ENCODE measurements at regions not wholly inside any gene's neighbourhood (a gene's known extent, or its start where the extent isn't known, plus 50 kb on each side); places are given as distances from the start of the nearest gene placed in this dataset.

GRCh38 chr10:85510682-85511081 is 855.9 kb downstream of the GRID1 start:
- H3K4me3 ChIP-seq (replicated peaks; ENCODE audit: low read depth, low read length), result no peak overlapping the region
- no peak for TF ChIP-seq CTCF (IDR thresholded peaks at IDR 0.05; ENCODE audit: low read length, missing control alignments)

GRCh38 chr10:85513436-85513835 is 853.2 kb downstream of the GRID1 start:
- no peak overlapping the region for H3K4me3 ChIP-seq (replicated peaks; ENCODE audit: low read depth, low read length)
- DNase-seq (ENCODE audit: low read depth), result no peak
- TF ChIP-seq CTCF (IDR thresholded peaks at IDR 0.05; ENCODE audit: low read length, missing control alignments), result no peak

More at GRCh38 chr10:85510682-85511081, 855.9 kb downstream of the GRID1 start:
- no peak for DNase-seq (ENCODE audit: low read depth)

GRCh38 chr10:85515316-85515715 is 851.3 kb downstream of the GRID1 start:
- TF ChIP-seq CTCF (IDR thresholded peaks at IDR 0.05; ENCODE audit: low read length, missing control alignments), result no peak
- H3K4me3 ChIP-seq (replicated peaks; ENCODE audit: low read depth, low read length), result no peak overlapping the region
- no peak for DNase-seq (ENCODE audit: low read depth)

DNA sequence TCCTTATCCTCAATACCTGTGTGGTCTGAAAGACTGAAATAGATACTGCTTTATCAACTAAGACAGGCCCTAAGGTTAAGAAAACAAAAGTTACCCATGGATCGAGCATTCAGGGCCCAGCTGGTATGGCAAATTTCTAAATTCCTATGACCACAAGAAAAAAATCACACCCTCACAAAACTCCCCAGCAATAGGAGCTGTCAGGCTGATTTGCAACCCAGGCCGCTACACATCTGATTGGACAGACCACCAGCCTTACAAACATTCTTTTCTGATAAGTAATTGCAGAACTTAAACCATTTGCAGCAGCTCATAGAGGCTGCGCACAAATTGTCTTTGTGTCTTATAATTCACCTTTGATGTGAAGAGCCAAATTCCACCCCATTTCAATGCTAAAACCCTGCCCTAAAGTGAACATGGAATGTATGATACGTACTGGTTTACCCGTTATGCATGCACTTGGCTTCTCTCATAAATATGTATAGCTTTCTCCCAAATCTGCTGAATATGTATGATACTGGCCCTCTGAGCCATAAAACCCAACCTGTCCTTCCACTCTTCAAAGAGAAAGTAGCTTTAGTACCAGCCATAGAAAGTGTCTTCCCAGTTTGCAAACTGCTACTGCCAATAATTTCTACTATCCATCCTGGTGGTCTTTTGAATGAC is 842.5 kb downstream of the GRID1 start:
- DNase-seq (ENCODE audit: low read depth), result no peak
- no peak for TF ChIP-seq CTCF (IDR thresholded peaks at IDR 0.05; ENCODE audit: low read length, missing control alignments)
- no peak overlapping the region for H3K4me3 ChIP-seq (replicated peaks; ENCODE audit: low read depth, low read length)

DNA sequence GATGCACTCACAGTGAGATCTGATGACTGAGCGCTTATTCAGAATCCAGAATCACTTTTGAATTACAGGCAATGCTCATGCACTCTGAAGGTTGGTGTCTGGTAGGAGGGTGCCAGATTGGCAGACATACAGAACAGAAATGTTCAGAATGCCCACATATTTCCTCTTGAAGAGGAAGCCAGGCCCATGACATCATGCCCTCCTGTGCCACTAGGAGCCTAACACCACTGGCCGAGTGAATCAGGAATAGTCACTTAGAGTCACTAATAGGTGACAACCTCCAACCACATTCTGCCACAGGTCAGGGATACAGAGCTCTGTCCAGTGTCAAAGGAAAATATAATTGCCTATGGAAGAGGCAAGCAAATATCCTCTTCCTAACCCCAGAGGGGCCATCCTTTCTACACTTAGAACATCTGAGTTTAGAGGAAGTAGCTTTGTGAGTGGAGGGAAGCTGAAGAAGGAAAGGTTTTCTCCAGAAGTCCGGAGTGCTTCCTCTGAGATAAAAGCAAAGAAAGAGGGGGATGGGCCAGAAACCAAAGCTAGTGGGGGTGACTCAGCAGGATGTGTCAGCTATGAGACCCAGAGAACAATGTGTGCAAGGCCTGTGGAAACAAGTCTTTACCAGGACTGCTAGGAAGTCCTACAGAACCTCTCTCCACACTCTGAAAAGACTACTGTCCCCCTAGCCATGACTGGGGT is 838.8 kb downstream of the GRID1 start:
- H3K4me3 ChIP-seq (replicated peaks; ENCODE audit: low read depth, low read length), result no peak overlapping the region
- DNase-seq (ENCODE audit: low read depth), result peak; percentile 16
- no peak for TF ChIP-seq CTCF (IDR thresholded peaks at IDR 0.05; ENCODE audit: low read length, missing control alignments)

DNA sequence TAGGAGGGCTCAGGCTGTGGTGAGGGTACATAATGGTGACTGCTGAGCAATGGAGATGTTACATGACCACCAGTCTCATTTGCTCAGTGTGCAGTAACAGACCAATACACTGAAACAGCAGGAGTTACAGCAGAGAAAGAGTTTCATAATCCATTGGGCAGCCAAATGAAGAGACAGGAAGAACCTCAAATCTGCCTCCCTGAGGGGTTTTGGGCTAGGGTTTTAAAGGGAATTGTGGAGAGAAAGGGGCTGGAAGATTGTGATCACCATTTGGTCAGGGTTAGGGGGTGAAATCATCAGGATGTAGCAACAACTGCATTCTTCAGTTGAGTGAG is 838.3 kb downstream of the GRID1 start:
- TF ChIP-seq CTCF (IDR thresholded peaks at IDR 0.05; ENCODE audit: low read length, missing control alignments), result no peak
- DNase-seq (ENCODE audit: low read depth), result no peak
- H3K4me3 ChIP-seq (replicated peaks; ENCODE audit: low read depth, low read length), result no peak overlapping the region

GRCh38 chr10:85531706-85532105 is 834.9 kb downstream of the GRID1 start:
- no peak for TF ChIP-seq CTCF (IDR thresholded peaks at IDR 0.05; ENCODE audit: low read length, missing control alignments)
- no peak for DNase-seq (ENCODE audit: low read depth)

More at GRCh38 chr10:85531706-85532105, 834.9 kb downstream of the GRID1 start:
- no peak overlapping the region for H3K4me3 ChIP-seq (replicated peaks; ENCODE audit: low read depth, low read length)

Data from fibroblast of pulmonary artery (primary cell).